Rectal smooth muscle tissue (tissue), 1 donor: ENCODE measurements at regions not wholly inside any gene's neighbourhood (a gene's known extent, or its start where the extent isn't known, plus 50 kb on each side); places are given as distances from the start of the nearest gene placed in this dataset.

ENCODE experiments used
- H3K27ac ChIP-seq: one replicate; pipeline ENCODE4 v1.7.0; 2013; ENCODE audit warnings: low read depth, low read length, inconsistent platforms
- H3K27me3 ChIP-seq: one replicate; pipeline ENCODE4 v1.7.0; 2013; ENCODE audit warnings: low read length; ENCODE audit not compliant: control insufficient read depth, insufficient read depth
- H3K36me3 ChIP-seq: one replicate; pipeline ENCODE4 v1.7.0; 2013; ENCODE audit warnings: low read length; ENCODE audit not compliant: control insufficient read depth, insufficient read depth
- H3K4me1 ChIP-seq: one replicate; pipeline ENCODE4 v1.7.0; 2013; ENCODE audit warnings: low read length; ENCODE audit not compliant: control insufficient read depth, insufficient read depth
- H3K4me3 ChIP-seq: one replicate; pipeline ENCODE4 v1.7.0; 2013; ENCODE audit warnings: low read length
- H3K9ac ChIP-seq: one replicate; pipeline ENCODE4 v1.7.0; 2013; ENCODE audit warnings: low read length

- H3K4me3 ChIP-seq = no peak overlapping the region
- no peaks in the 10 kb centered on the region for H3K36me3 ChIP-seq
- no peaks in the 10 kb centered on the region for H3K4me1 ChIP-seq
- H3K27me3 ChIP-seq = no peaks in the 10 kb centered on the region
- no peak overlapping the region for H3K9ac ChIP-seq
- H3K27ac ChIP-seq = no peak overlapping the region
These were observed 375.0 kb upstream of the RUNX1 start for GRCh38 chr21:35424122-35424521.

GRCh38 chr21:35423709-35424108 lies 374.6 kb upstream of the RUNX1 start:
- Histone ChIP-seq H3K4me3 (no peak overlapping the region), H3K4me1 (no peaks in the 10 kb centered on the region), H3K36me3 (no peaks in the 10 kb centered on the region), H3K9ac (no peak overlapping the region), H3K27me3 (no peaks in the 10 kb centered on the region), H3K27ac (no peak overlapping the region)

- Histone ChIP-seq H3K36me3 (no peaks in the 10 kb centered on the region), H3K27ac (no peak overlapping the region), H3K4me1 (no peaks in the 10 kb centered on the region), H3K9ac (no peak overlapping the region), H3K27me3 (no peaks in the 10 kb centered on the region), H3K4me3 (no peak overlapping the region)
These were observed 372.9 kb upstream of the RUNX1 start for GRCh38 chr21:35422011-35422410.

GRCh38 chr21:35421221-35421620 lies 372.1 kb upstream of the RUNX1 start:
- Histone ChIP-seq H3K4me3 (no peak overlapping the region), H3K27ac (no peak overlapping the region), H3K36me3 (no peaks in the 10 kb centered on the region), H3K4me1 (no peaks in the 10 kb centered on the region), H3K9ac (no peak overlapping the region), H3K27me3 (no peaks in the 10 kb centered on the region)

- no peak overlapping the region for H3K4me3 ChIP-seq
- H3K27me3 ChIP-seq = no peaks in the 10 kb centered on the region
- no peak overlapping the region for H3K9ac ChIP-seq
- H3K27ac ChIP-seq = no peak overlapping the region
- no peaks in the 10 kb centered on the region for H3K36me3 ChIP-seq
- no peaks in the 10 kb centered on the region for H3K4me1 ChIP-seq
These were observed 371.6 kb upstream of the RUNX1 start for GRCh38 chr21:35420656-35421055.

GRCh38 chr21:35417762-35418161 lies 368.7 kb upstream of the RUNX1 start:
- no peak overlapping the region for H3K9ac ChIP-seq

GRCh38 chr21:35416866-35417489 lies 367.9 kb upstream of the RUNX1 start:
- Histone ChIP-seq H3K27ac (no peak overlapping the region), H3K9ac (no peak overlapping the region), H3K36me3 (no peaks in the 10 kb centered on the region), H3K27me3 (no peaks in the 10 kb centered on the region), H3K4me3 (no peak overlapping the region), H3K4me1 (no peaks in the 10 kb centered on the region)

More at GRCh38 chr21:35417762-35418161, 368.7 kb upstream of the RUNX1 start:
- no peak overlapping the region for H3K4me3 ChIP-seq
- H3K27me3 ChIP-seq = no peaks in the 10 kb centered on the region
- no peaks in the 10 kb centered on the region for H3K4me1 ChIP-seq
- H3K36me3 ChIP-seq = no peaks in the 10 kb centered on the region
- no peak overlapping the region for H3K27ac ChIP-seq

GRCh38 chr21:35414507-35415139 lies 365.5 kb upstream of the RUNX1 start:
- Histone ChIP-seq H3K27ac (no peak overlapping the region), H3K27me3 (no peaks in the 10 kb centered on the region)

GRCh38 chr21:35414056-35414455 lies 365.0 kb upstream of the RUNX1 start:
- H3K9ac ChIP-seq = no peak overlapping the region
- H3K27me3 ChIP-seq = no peaks in the 10 kb centered on the region
- no peak overlapping the region for H3K4me3 ChIP-seq
- no peak overlapping the region for H3K27ac ChIP-seq
- no peaks in the 10 kb centered on the region for H3K36me3 ChIP-seq
- H3K4me1 ChIP-seq = no peaks in the 10 kb centered on the region

More at GRCh38 chr21:35414507-35415139, 365.5 kb upstream of the RUNX1 start:
- H3K36me3 ChIP-seq = no peaks in the 10 kb centered on the region
- no peaks in the 10 kb centered on the region for H3K4me1 ChIP-seq
- no peak overlapping the region for H3K9ac ChIP-seq
- no peak overlapping the region for H3K4me3 ChIP-seq

- Histone ChIP-seq H3K27me3 (no peaks in the 10 kb centered on the region), H3K4me1 (no peaks in the 10 kb centered on the region), H3K9ac (no peak overlapping the region), H3K27ac (no peak overlapping the region), H3K36me3 (no peaks in the 10 kb centered on the region), H3K4me3 (no peak overlapping the region)
These were observed 363.1 kb upstream of the RUNX1 start for GRCh38 chr21:35412231-35412630.

GRCh38 chr21:35411434-35411833 lies 362.3 kb upstream of the RUNX1 start:
- Histone ChIP-seq H3K4me1 (no peaks in the 10 kb centered on the region), H3K9ac (no peak overlapping the region), H3K27me3 (no peaks in the 10 kb centered on the region), H3K36me3 (no peaks in the 10 kb centered on the region), H3K27ac (no peak overlapping the region), H3K4me3 (no peak overlapping the region)

- no peak overlapping the region for H3K27ac ChIP-seq
- H3K27me3 ChIP-seq = no peaks in the 10 kb centered on the region
- no peak overlapping the region for H3K9ac ChIP-seq
- H3K4me1 ChIP-seq = no peaks in the 10 kb centered on the region
- no peak overlapping the region for H3K4me3 ChIP-seq
- no peaks in the 10 kb centered on the region for H3K36me3 ChIP-seq
These were observed 361.6 kb upstream of the RUNX1 start for GRCh38 chr21:35410656-35411055.

- Histone ChIP-seq H3K4me3 (no peak overlapping the region), H3K36me3 (no peaks in the 10 kb centered on the region), H3K9ac (no peak overlapping the region), H3K27me3 (no peaks in the 10 kb centered on the region), H3K4me1 (no peaks in the 10 kb centered on the region), H3K27ac (no peak overlapping the region)
These were observed 361.0 kb upstream of the RUNX1 start for GRCh38 chr21:35410123-35410522.
